GM13977 (cell line): ENCODE measurements at regions not wholly inside any gene's neighbourhood (a gene's known extent, or its start where the extent isn't known, plus 50 kb on each side); places are given as distances from the start of the nearest gene placed in this dataset.

Source experiments
- DNase-seq: peaks from one replicate; pipeline ENCODE4 v3.0.0; 2012; ENCODE audit warnings: low spot score
- CTCF ChIP-seq: IDR thresholded peaks from 2 replicates; pipeline ENCODE4 v1.5.1; 2012; ENCODE audit warnings: mild to moderate bottlenecking, control low read depth; ENCODE audit not compliant: insufficient read depth; ENCODE audit errors: extremely low read depth, missing control alignments
- in situ Hi-C: fragments of 300-500 bp; cut with MboI; formaldehyde crosslinking; loops from one replicate; pipeline ENCODE4 v1.12.0; 2022; ENCODE audit warnings: low sequenced_read_pairs, low pct_unique_long_range_greater_than_20kb, mixed read lengths, inconsistent platforms; ENCODE audit not compliant: unreplicated experiment

DNA sequence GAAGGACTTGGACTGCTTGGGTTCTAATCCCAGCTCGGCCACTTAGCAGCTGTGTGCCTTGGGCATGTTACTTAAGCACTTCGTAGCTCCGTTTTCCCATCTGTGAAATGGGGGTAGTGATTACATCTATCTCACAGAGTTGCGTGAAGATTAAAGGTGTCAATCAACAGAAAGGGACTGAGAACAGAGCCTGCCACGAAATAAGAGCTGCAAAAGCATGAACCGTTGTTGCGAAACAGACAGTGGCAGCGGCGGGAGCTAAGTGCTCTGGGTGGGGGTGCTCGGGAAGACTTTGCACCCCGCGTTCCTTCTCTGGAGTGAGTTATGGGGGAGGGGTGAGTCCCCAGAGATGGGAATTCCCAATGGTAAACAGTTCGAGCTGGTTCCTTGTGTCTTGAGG lies 79.6 kb upstream of the LHX1 start:
- in situ Hi-C loops, result no loop called here
- DNase-seq, result no peak
- no peak for TF ChIP-seq CTCF

DNA sequence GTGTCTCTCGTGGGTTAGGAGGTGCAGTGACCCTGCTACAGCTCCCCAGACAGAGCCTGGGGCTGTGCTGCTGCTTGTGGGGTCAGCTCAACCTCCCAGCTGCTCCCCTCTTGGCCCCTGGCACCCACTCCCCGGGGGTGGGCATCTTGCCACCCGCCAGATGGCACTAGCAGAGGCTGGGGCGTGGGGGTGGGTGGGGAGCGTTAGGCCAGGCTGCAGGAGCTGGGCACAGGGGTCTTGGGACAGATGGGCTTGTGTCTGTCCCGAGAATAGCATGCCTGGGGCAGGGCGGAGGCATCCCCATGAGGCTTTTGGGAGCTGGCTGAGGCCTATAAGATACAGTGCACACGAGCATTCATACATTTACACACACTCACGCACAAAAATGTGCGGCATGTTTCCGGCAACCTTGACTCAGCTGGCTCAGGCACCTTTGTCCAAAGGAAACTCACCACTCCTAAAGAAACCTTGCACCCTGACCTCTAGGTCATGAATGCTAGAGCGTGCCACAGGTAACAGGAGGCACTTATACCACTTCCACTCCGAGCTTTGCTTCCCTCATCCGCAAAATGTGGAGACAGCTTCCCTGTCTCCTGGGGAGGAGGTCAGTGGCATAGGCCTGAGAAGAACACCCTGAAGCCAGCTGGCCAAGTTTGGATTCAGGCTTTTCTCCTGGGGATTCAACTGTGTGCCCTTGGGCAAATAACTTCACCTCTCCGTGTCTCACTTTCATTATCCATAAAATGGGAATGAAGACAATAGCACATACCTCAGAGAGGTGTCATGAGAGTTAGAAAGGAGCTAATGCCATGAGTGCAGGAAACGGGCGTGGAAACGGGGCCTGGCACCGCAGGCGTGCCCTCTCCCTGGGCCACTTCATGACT lies 78.9 kb upstream of the LHX1 start:
- DNase-seq, result no peak
- in situ Hi-C loops, result no loop called here
- TF ChIP-seq CTCF, result no peak

GRCh38 chr17:36859003-36859300 lies 78.3 kb upstream of the LHX1 start:
- in situ Hi-C loops, result no loop called here
- no peak for DNase-seq
- no peak for TF ChIP-seq CTCF

DNA sequence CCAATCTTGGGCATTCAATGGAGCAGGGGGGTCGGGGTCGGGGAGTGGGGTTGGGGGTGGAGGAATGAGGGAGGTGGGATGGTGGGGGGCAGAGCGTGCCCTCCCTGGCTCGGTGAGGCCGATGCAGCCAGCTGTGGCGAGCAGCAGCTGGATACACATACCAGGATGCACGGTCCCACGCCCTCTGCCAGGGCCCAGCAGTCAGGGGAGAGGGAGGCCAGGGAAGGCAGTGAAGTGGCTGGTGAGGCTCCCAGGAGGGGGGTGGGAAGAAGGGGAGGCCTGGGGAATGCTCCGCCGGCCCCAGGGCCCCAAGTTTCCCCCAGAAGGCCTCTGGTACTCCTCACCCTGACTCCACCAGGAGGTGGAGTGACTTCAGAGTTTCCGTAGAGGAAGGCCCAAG lies 77.6 kb upstream of the LHX1 start:
- no peak for TF ChIP-seq CTCF
- no peak for DNase-seq
- in situ Hi-C loops, result no loop called here

DNA sequence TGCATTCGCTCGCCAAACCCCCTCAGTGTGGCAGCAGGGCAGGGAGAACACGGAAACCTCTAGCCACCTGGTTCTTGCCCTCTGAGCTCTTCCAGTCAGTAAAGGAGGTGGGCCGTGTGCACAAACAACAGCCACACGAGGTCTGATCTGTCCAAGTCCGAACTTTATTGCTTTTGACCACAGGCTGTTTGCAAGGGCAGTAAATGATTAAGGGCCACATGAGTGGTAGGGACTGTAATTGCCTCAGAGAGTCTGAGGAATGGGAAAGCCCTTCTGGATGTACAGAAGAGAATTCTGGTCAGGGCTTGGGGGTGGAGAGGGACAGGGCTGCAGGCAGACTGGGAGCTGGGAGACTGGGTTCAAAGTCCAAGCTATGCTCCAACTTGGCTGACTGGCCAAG lies 75.7 kb upstream of the LHX1 start:
- DNase-seq, result no peak
- in situ Hi-C loops, result no loop called here
- TF ChIP-seq CTCF, result no peak

GRCh38 chr17:36862116-36862920 lies 75.0 kb upstream of the LHX1 start:
- in situ Hi-C loops, result no loop called here
- TF ChIP-seq CTCF, result no peak

More at GRCh38 chr17:36862116-36862920, 75.0 kb upstream of the LHX1 start:
- DNase-seq, result no peak
